PC-3 (cell line): ENCODE measurements at regions not wholly inside any gene's neighbourhood (a gene's known extent, or its start where the extent isn't known, plus 50 kb on each side); places are given as distances from the start of the nearest gene placed in this dataset.

ENCODE experiments used
- EZH2phosphoT487 ChIP-seq: fragments of 300-600 bp; sonication (generic); IDR thresholded peaks from 2 replicates; pipeline ENCODE4 v1.6.1; 2018; ENCODE audit warnings: mild to moderate bottlenecking, antibody characterized with exemption, low read length, borderline replicate concordance
- TF ChIP-seq, protein P1 (sequence below): fragments of 300-600 bp; sonication (generic); conservative IDR thresholded peaks from 2 replicates; pipeline ENCODE4 v1.5.1; 2017; ENCODE audit warnings: antibody characterized with exemption, low read depth, mild to moderate bottlenecking, low read length

DNA sequence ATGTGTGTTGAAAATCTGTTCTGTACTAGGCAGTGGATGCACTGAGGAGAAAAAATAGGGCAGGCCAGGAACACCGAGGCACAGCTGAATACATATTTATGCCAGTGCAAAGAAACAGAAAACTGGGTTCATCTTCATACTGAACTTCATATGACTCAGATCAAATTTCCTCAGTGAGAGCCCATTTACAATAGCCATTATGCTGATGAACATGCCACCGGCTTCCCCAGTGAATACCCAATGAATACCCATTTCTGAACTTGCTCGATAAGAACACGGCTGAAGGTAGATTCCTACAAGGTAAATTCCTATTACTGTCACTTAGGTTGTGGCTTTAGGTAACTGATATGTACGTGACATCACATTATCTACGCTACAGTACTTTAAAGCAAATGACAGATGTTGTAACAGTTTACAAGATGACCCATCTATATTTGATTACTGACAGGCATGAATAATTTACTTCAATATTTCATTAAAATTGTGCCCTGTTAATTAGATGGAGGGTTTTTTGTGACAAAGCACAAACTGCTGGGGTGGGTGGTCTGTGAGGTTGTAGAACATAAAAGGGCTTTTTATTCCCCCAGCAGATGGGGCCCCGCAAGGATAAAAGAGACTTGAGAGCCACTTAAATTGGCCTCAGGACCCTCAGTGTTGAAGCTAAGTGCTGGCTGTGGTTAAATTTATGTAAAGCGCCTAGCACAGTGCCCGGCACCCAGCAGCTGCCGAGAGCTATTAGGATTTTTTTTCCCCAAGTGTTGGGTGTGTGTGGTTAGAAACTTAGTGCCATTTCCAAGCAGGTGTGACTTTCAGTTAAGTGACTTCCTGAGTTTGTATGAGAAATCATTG lies 264.5 kb downstream of the CD83 start:
- TF ChIP-seq, protein P1, sequence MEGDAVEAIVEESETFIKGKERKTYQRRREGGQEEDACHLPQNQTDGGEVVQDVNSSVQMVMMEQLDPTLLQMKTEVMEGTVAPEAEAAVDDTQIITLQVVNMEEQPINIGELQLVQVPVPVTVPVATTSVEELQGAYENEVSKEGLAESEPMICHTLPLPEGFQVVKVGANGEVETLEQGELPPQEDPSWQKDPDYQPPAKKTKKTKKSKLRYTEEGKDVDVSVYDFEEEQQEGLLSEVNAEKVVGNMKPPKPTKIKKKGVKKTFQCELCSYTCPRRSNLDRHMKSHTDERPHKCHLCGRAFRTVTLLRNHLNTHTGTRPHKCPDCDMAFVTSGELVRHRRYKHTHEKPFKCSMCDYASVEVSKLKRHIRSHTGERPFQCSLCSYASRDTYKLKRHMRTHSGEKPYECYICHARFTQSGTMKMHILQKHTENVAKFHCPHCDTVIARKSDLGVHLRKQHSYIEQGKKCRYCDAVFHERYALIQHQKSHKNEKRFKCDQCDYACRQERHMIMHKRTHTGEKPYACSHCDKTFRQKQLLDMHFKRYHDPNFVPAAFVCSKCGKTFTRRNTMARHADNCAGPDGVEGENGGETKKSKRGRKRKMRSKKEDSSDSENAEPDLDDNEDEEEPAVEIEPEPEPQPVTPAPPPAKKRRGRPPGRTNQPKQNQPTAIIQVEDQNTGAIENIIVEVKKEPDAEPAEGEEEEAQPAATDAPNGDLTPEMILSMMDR: no peak
- no peak for TF ChIP-seq EZH2phosphoT487
